ENCODE measurements at regions not wholly inside any gene's neighbourhood (a gene's known extent, or its start where the extent isn't known, plus 50 kb on each side); places are given as distances from the start of the nearest gene placed in this dataset.

DNA sequence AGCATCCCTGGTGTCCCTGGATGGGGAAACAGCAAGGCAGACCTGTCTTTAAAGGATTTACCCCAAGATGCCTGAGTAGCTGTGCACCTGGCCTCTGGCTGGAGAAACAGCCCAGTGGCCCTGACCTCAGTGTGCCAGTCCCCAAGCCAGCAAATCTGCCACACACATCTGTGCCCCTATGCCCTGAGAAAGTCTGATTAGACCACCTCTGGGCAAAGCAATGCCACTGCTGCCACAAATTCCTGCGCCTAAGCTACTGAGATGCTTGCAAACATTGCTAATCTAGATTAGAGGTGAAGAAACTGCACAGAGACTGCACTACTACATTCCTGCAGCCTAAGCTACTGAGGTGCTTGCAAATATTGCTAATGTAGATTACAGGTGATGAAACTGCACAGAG lies 269.6 kb downstream of the CEMIP2 start:
- DNase-seq (no peak), ATAC-seq (ENCODE audit: poor library complexity) (no peak)
- no peak overlapping the region for H3K27ac Mint-ChIP-seq
- H3K4me3 ChIP-seq (ENCODE audit: low read length) = no peak overlapping the region
- no peak overlapping the region for H3K27ac ChIP-seq (ENCODE audit: low read depth in 1 of 2, low read length in 2 of 2)
- H3K4me1 ChIP-seq (ENCODE audit: insufficient read depth, low read length) = no peaks in the 10 kb centered on the region
- no peak overlapping the region for H3K4me3 Mint-ChIP-seq
- H3K9me3 ChIP-seq (ENCODE audit: control insufficient read depth in 1 of 2, insufficient read depth in 1 of 2, low read length in 2 of 2) = peaks cover 7 to 13% of the 10 kb centered on the region in 2 experiments
- H3K9me3 Mint-ChIP-seq = peaks cover 15% of the 10 kb centered on the region
- no peaks in the 10 kb centered on the region for H3K36me3 ChIP-seq (ENCODE audit: insufficient read depth, low read length)
- CTCF ChIA-PET = no interaction called here
- POLR2A ChIA-PET = no interaction called here
- H3K27me3 Mint-ChIP-seq = peaks cover 8% of the 10 kb centered on the region
- no peaks in the 10 kb centered on the region for H3K4me1 Mint-ChIP-seq (ENCODE audit: low read depth)
- intact Hi-C loops (cut with DNase I, micrococcal nuclease) = no loop called here
- peaks cover 0 to 6% of the 10 kb centered on the region in 2 experiments for H3K27me3 ChIP-seq (ENCODE audit: control insufficient read depth in 1 of 2, insufficient read depth in 2 of 2, low read length in 2 of 2)
- TF ChIP-seq, protein P1, sequence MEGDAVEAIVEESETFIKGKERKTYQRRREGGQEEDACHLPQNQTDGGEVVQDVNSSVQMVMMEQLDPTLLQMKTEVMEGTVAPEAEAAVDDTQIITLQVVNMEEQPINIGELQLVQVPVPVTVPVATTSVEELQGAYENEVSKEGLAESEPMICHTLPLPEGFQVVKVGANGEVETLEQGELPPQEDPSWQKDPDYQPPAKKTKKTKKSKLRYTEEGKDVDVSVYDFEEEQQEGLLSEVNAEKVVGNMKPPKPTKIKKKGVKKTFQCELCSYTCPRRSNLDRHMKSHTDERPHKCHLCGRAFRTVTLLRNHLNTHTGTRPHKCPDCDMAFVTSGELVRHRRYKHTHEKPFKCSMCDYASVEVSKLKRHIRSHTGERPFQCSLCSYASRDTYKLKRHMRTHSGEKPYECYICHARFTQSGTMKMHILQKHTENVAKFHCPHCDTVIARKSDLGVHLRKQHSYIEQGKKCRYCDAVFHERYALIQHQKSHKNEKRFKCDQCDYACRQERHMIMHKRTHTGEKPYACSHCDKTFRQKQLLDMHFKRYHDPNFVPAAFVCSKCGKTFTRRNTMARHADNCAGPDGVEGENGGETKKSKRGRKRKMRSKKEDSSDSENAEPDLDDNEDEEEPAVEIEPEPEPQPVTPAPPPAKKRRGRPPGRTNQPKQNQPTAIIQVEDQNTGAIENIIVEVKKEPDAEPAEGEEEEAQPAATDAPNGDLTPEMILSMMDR (IDR thresholded peaks at IDR 0.05) = no peak
- H3K36me3 Mint-ChIP-seq (ENCODE audit: low read depth) = no peaks in the 10 kb centered on the region

- H3K4me1 Mint-ChIP-seq (ENCODE audit: low read depth) = no peaks in the 10 kb centered on the region
- H3K9me3 Mint-ChIP-seq = peaks cover 4% of the 10 kb centered on the region
- no peaks in the 10 kb centered on the region for H3K4me1 ChIP-seq (ENCODE audit: insufficient read depth, low read length)
- H3K27me3 Mint-ChIP-seq = peaks cover 64% of the 10 kb centered on the region
- TF ChIP-seq, protein P1 (IDR thresholded peaks at IDR 0.05) = no peak
- H3K4me3 ChIP-seq (ENCODE audit: low read length) = no peak overlapping the region
- no peaks in the 10 kb centered on the region for H3K36me3 ChIP-seq (ENCODE audit: insufficient read depth, low read length)
- peaks cover 8 to 19% of the 10 kb centered on the region in 2 experiments for H3K27me3 ChIP-seq (ENCODE audit: control insufficient read depth in 1 of 2, insufficient read depth in 2 of 2, low read length in 2 of 2)
- ChIA-PET CTCF (no interaction called here), POLR2A (no interaction called here)
- no peaks in the 10 kb centered on the region for H3K9me3 ChIP-seq (ENCODE audit: control insufficient read depth in 1 of 2, insufficient read depth in 1 of 2, low read length in 2 of 2)
- no peak overlapping the region for H3K27ac ChIP-seq (ENCODE audit: low read depth in 1 of 2, low read length in 2 of 2)
- H3K36me3 Mint-ChIP-seq (ENCODE audit: low read depth) = no peaks in the 10 kb centered on the region
- intact Hi-C loops (cut with DNase I, micrococcal nuclease) = no loop called here
- no peak overlapping the region for H3K4me3 Mint-ChIP-seq
- DNase-seq (no peak), ATAC-seq (ENCODE audit: poor library complexity) (no peak)
- no peak overlapping the region for H3K27ac Mint-ChIP-seq
Measured at GRCh38 chr9:71490810-71491209, 277.5 kb downstream of the CEMIP2 start.

DNA sequence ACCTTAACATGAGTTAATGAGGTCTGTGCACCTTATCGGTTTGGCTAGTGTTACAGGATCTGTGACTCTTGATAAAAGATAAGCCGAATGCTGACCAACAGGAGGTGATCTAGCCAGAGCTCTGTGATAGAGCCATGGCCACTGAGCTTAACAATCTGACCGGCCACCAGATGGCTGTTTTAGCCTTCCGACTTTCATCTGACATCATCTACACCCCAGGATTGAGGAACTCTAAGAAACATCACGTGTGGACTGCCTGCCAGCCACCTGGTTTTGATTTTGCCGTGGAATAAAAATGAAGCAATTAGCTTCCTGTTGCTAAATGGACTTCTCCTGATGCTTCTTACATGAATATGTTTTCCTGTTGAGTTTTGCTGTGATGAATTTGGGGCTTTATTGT lies 281.3 kb downstream of the CEMIP2 start:
- DNase-seq = peak in 1 of 14 experiments; percentile 4
- no peaks in the 10 kb centered on the region for H3K36me3 ChIP-seq (ENCODE audit: insufficient read depth, low read length)
- H3K36me3 Mint-ChIP-seq (ENCODE audit: low read depth) = no peaks in the 10 kb centered on the region
- H3K4me3 Mint-ChIP-seq = no peak overlapping the region
- H3K4me3 ChIP-seq (ENCODE audit: low read length) = no peak overlapping the region
- peaks cover 0 to 10% of the 10 kb centered on the region in 2 experiments for H3K27me3 ChIP-seq (ENCODE audit: control insufficient read depth in 1 of 2, insufficient read depth in 2 of 2, low read length in 2 of 2)
- H3K27ac Mint-ChIP-seq = no peak overlapping the region
- ChIA-PET POLR2A (interaction anchor here (0.6 kb wide), 1 partner anchor 12 kb away, joined by 4 read pairs; no protein-coding TSS in a partner anchor), CTCF (interaction anchor here (0.8 kb wide), 1 partner anchor 8 kb away, joined by 3 read pairs; no protein-coding TSS in a partner anchor)
- no peaks in the 10 kb centered on the region for H3K9me3 ChIP-seq (ENCODE audit: control insufficient read depth in 1 of 2, insufficient read depth in 1 of 2, low read length in 2 of 2)
- no peak overlapping the region for H3K27ac ChIP-seq (ENCODE audit: low read depth in 1 of 2, low read length in 2 of 2)
- H3K27me3 Mint-ChIP-seq = peaks cover 57% of the 10 kb centered on the region
- H3K9me3 Mint-ChIP-seq = no peaks in the 10 kb centered on the region
- ATAC-seq (ENCODE audit: poor library complexity) = no peak
- intact Hi-C loops (cut with DNase I, micrococcal nuclease) = no loop called here
- TF ChIP-seq, protein P1 (IDR thresholded peaks at IDR 0.05) = no peak
- H3K4me1 ChIP-seq (ENCODE audit: insufficient read depth, low read length) = no peaks in the 10 kb centered on the region
- no peaks in the 10 kb centered on the region for H3K4me1 Mint-ChIP-seq (ENCODE audit: low read depth)

Data from CD4-positive, alpha-beta T cell (primary cell).